HCT116 (cell line): ENCODE measurements at regions not wholly inside any gene's neighbourhood (a gene's known extent, or its start where the extent isn't known, plus 50 kb on each side); places are given as distances from the start of the nearest gene placed in this dataset.
"Not testable (repeated sequence)": the region's sequence is repeated elsewhere in the genome, so short reads cannot be mapped to it uniquely, and the experiment has no call there.

Source experiments
- ATF3 ChIP-seq: IDR thresholded peaks from 2 replicates; pipeline ENCODE4 v1.6.1; 2012
- CEBPB ChIP-seq: IDR thresholded peaks from 2 replicates; pipeline ENCODE4 v1.6.1; 2012; ENCODE audit warnings: low read depth
- CTCF ChIP-seq, 3 experiments: fragments of 200-600 bp in 1 of 3; sonication (generic) in 1 of 3; IDR thresholded peaks in 2 of 3; conservative IDR thresholded peaks in 1 of 3; 2 replicates each; pipeline ENCODE4 v1.5.1; 2012 to 2017; ENCODE audit warnings: low read depth in 2 of 3, low read length in 2 of 3, antibody characterized with exemption in 1 of 3, borderline replicate concordance in 1 of 3, control low read depth in 1 of 3, mild to moderate bottlenecking in 1 of 3, mixed read lengths in 1 of 3, mixed run types in 1 of 3, moderate library complexity in 1 of 3; ENCODE audit not compliant: insufficient read depth in 1 of 3
- EGR1 ChIP-seq: IDR thresholded peaks from 2 replicates; pipeline ENCODE4 v1.6.1; 2012; ENCODE audit warnings: low read depth
- EZH2 ChIP-seq: fragments of 200-600 bp; sonication (generic); IDR thresholded peaks from 2 replicates; pipeline ENCODE4 v1.6.1; 2017; ENCODE audit warnings: antibody characterized with exemption, mixed run types
- EZH2phosphoT487 ChIP-seq: fragments of 200-600 bp; IDR thresholded peaks from 2 replicates; pipeline ENCODE4 v1.6.1; 2018; ENCODE audit warnings: antibody characterized with exemption, borderline replicate concordance
- MAX ChIP-seq: IDR thresholded peaks from 2 replicates; pipeline ENCODE4 v1.6.1; 2012
- POLR2A ChIP-seq: IDR thresholded peaks from 2 replicates; pipeline ENCODE4 v1.7.0; 2011; ENCODE audit warnings: borderline replicate concordance; ENCODE audit not compliant: insufficient read depth, insufficient read length; ENCODE audit errors: extremely low read depth
- POLR2AphosphoS5 ChIP-seq: IDR thresholded peaks from 2 replicates; pipeline ENCODE4 v1.6.1; 2011; ENCODE audit warnings: mild to moderate bottlenecking, low read depth, low read length, moderate library complexity
- SP1 ChIP-seq: IDR thresholded peaks from 2 replicates; pipeline ENCODE4 v1.6.1; 2012; ENCODE audit warnings: low read depth
- SRF ChIP-seq: IDR thresholded peaks from 2 replicates; pipeline ENCODE4 v1.6.1; 2012; ENCODE audit warnings: low read depth
- TCF7L2 ChIP-seq: IDR thresholded peaks from 2 replicates; pipeline ENCODE4 v1.7.0; 2011; ENCODE audit warnings: borderline replicate concordance, inconsistent platforms; ENCODE audit not compliant: insufficient read depth, insufficient read length; ENCODE audit errors: extremely low read depth
- ZFX ChIP-seq: fragments of 450-650 bp; IDR thresholded peaks from 2 replicates; pipeline ENCODE4 v1.6.1; 2017
- ZNF274 ChIP-seq: fragments of 200-500 bp; sonication (Bioruptor generic); IDR thresholded peaks from 2 replicates; pipeline ENCODE4 v1.6.1; 2014; ENCODE audit warnings: mild to moderate bottlenecking, low read depth, low read length, inconsistent platforms

DNA sequence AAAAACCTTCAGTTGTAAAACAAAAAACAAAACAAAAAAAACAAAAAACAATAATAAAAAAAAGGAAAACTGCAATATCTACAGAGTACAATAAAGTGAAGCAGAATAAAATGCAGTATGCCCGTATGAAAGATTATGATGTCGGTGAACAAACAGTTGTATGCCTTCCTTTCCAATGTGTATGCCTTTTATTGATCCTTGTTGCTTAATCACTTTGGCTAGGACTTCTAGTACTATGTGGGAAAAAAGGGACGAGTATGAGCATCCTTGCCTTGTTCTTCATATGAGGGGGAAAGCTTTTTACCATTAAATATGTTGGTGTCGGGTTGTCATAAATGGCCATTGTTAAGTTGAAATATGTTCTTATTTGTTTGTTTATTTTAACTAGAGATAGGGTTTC is 66.7 kb downstream of the GOLGA8T start:
- TF ChIP-seq CTCF (IDR thresholded peaks at IDR 0.05 in 2 of 3, conservative IDR thresholded peaks at IDR 0.05 in 1 of 3; ENCODE audit: borderline replicate concordance in 1 of 3, insufficient read depth in 1 of 3, low read depth in 2 of 3, low read length in 2 of 3); MAX; ATF3; POLR2A; EGR1; ZFX; SRF; POLR2AphosphoS5; EZH2phosphoT487; TCF7L2; SP1; EZH2; CEBPB; ZNF274: not testable (repeated sequence)
